Ishikawa (cell line): ENCODE measurements at regions not wholly inside any gene's neighbourhood (a gene's known extent, or its start where the extent isn't known, plus 50 kb on each side); places are given as distances from the start of the nearest gene placed in this dataset.

Experiments
- CEBPB ChIP-seq: IDR thresholded peaks from 2 replicates; pipeline ENCODE4 v1.6.1; 2012
- CREB1 ChIP-seq: IDR thresholded peaks from 2 replicates; pipeline ENCODE4 v1.6.1; 2012; ENCODE audit warnings: low read depth
- EGR1 ChIP-seq: IDR thresholded peaks from 2 replicates; pipeline ENCODE4 v1.6.1; 2012
- EP300 ChIP-seq: IDR thresholded peaks from 2 replicates; pipeline ENCODE4 v1.6.1; 2012; ENCODE audit warnings: borderline replicate concordance
- FOXM1 ChIP-seq: IDR thresholded peaks from 2 replicates; pipeline ENCODE4 v1.6.1; 2012; ENCODE audit warnings: low read depth, borderline replicate concordance
- NFIC ChIP-seq: IDR thresholded peaks from 2 replicates; pipeline ENCODE4 v1.6.1; 2012
- RAD21 ChIP-seq: IDR thresholded peaks from 2 replicates; pipeline ENCODE4 v1.6.1; 2012; ENCODE audit warnings: low read depth
- REST ChIP-seq: IDR thresholded peaks from 2 replicates; pipeline ENCODE4 v1.6.1; 2012; ENCODE audit warnings: low read depth, mild to moderate bottlenecking
- TAF1 ChIP-seq: IDR thresholded peaks from 2 replicates; pipeline ENCODE4 v1.6.1; 2012; ENCODE audit warnings: low read depth, mild to moderate bottlenecking
- TEAD4 ChIP-seq: IDR thresholded peaks from 2 replicates; pipeline ENCODE4 v1.6.1; 2012
- YY1 ChIP-seq: IDR thresholded peaks from 2 replicates; pipeline ENCODE4 v1.6.1; 2012; ENCODE audit warnings: low read depth
- ZBTB7A ChIP-seq: IDR thresholded peaks from 2 replicates; pipeline ENCODE4 v1.6.1; 2012; ENCODE audit warnings: low read depth
- TF ChIP-seq, protein P1 (sequence below): IDR thresholded peaks from 2 replicates; pipeline ENCODE4 v1.6.1; 2012

GRCh38 chr5:118392491-118392890, 595.9 kb downstream of the DTWD2 start:
- TF ChIP-seq CREB1 = no peak
- TF ChIP-seq FOXM1 = no peak
- TF ChIP-seq TAF1 = no peak
- no peak for TF ChIP-seq EP300
- TF ChIP-seq TEAD4 = no peak
- TF ChIP-seq CEBPB = no peak
- no peak for TF ChIP-seq REST
- no peak for TF ChIP-seq EGR1
- no peak for TF ChIP-seq RAD21
- TF ChIP-seq, protein P1, sequence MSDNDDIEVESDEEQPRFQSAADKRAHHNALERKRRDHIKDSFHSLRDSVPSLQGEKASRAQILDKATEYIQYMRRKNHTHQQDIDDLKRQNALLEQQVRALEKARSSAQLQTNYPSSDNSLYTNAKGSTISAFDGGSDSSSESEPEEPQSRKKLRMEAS = no peak
- no peak for TF ChIP-seq ZBTB7A
- no peak for TF ChIP-seq YY1
- no peak for TF ChIP-seq NFIC
